ENCODE measurements at regions not wholly inside any gene's neighbourhood (a gene's known extent, or its start where the extent isn't known, plus 50 kb on each side); places are given as distances from the start of the nearest gene placed in this dataset.

- TF ChIP-seq POLR2A (IDR thresholded peaks at IDR 0.05) (no peak), CTCF (IDR thresholded peaks at IDR 0.05) (no peak)
Measured at GRCh38 chr11:44423289-44423688, 113.3 kb upstream of the ALX4 start.

Measured in uterus (tissue), 2 donors.